Activated CD4-positive, alpha-beta T cell treated with anti-CD3 and anti-CD28 coated beads for 48 hours (primary cell): ENCODE measurements at regions not wholly inside any gene's neighbourhood (a gene's known extent, or its start where the extent isn't known, plus 50 kb on each side); places are given as distances from the start of the nearest gene placed in this dataset.

Experiments used
- DNase-seq: peaks from one replicate; pipeline ENCODE4 v3.0.0-alpha.2; 2020

- DNase-seq: no peak
These were observed 133.9 kb upstream of the UBASH3B start for GRCh38 chr11:122521626-122522025.

DNA sequence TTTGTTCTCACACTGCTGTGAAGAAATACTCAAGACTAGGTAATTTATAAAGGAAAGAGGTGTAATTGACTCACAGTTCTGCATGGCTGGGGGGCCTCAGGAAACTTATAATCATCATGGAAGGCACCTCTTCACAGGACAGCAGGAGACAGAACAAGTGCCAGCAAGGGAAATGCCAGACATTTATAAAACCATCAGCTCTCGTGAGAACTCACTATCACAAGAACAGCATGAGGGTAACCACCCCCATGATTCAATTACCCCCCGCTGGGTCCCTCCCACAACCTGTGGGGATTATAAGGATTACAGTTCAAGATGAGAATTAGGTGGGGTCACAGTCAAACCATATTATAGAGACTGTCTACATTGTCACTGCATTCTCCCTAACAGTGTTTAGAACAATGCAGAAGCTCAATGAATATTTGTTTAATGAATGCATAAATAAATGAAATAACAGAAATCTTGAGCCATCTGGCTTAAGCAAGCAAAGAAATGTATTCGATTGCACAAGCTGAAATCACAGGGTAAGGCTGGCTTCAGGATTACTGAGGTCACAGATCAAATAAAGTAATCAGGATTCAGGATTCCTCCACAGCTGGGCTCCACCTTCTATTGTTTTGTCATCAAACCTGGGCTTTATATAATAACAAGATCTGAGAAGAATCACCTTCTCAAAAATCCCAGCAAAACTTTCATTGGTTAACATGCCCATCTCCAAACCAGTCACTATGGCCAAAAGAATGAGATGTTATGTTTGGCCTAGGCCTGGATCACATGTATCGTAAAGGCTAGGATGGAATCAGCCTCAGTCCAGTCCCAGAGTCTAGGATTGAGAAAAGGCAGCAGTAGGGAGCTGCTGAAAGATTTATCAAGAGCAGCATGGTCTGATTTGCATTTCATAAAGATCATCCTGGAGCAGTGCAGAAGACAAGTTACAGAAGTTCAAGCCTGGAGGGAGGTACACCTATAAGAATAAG lies 137.8 kb upstream of the UBASH3B start:
- DNase-seq: no peak

DNA sequence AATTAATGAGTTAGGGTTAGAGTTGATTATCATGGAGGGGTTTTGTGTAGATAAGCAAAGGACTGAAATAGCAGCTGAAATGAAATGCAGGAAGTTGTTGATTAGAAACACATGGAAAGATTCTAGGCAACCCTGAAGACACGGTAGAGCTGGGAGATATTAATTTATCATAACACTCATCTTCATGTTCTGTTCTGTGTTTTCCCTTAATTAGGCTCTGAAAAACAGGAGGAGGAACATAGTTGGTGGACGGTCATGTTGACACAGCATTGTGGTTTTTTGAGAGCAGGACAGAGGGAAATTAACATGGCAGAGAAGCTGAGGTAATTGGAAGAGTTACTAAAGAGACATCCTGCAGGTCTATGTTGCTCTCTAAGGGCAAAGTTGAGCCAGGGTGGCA lies 138.8 kb upstream of the UBASH3B start:
- no peak for DNase-seq

GRCh38 chr11:122513997-122514396 lies 141.5 kb upstream of the UBASH3B start:
- no peak for DNase-seq

GRCh38 chr11:122513328-122513727 lies 142.2 kb upstream of the UBASH3B start:
- no peak for DNase-seq

DNA sequence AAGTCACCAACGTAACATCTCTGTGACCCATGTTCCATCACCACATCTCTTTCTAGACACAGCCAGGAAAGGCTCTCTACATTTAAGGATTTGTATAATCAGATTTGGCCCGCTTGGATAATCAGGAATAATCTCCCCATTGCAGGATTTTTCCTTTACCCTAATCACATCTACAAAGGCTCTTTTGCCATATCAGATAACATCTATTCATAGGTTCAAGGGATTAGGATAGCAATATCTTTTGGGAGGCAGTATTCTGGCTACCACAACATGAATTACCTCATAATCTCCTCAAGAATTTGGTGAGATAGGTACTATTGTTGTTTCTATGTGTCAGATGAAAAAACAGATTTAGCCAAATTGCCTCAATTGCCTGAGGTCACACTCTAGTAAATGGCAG lies 142.8 kb upstream of the UBASH3B start:
- no peak for DNase-seq

DNA sequence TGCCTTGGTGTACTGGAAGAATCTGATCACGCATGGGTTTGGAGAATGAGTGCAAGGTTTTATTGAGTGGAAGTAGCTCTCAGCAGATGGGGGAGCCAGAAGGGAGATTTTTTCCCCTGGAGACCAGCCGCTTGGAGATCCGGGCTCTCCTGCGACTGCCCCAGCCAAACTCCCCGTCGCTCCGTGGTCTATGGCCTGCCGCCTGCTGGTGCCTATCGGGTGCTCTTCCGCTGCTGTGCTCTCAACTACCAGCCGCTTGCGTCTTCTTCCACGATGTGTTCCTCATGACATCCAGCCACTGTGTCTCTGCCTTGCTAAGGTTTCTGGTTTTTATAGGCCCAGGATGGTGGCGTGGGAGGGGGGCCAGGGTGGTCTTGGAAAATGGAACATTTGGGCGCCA lies 145.6 kb upstream of the UBASH3B start:
- DNase-seq: no peak

DNA sequence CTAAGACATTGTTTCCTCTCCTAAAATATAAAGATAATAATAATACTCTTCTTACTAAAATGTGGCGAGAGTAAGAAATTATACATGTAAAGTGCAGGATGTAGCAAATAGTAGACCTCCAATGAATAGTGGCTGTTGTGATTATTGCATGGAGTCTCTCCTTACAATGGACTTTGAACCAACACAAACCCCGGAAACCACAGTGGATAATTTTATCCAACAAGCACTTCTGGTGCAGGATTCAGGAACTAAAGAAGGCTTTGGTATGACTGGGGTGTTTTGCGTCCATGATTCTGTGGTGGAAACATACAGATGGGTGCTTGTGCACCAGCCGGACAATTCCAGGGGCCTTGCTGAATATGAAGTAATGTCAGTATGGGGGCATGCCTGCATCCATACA lies 146.4 kb upstream of the UBASH3B start:
- no peak for DNase-seq

DNA sequence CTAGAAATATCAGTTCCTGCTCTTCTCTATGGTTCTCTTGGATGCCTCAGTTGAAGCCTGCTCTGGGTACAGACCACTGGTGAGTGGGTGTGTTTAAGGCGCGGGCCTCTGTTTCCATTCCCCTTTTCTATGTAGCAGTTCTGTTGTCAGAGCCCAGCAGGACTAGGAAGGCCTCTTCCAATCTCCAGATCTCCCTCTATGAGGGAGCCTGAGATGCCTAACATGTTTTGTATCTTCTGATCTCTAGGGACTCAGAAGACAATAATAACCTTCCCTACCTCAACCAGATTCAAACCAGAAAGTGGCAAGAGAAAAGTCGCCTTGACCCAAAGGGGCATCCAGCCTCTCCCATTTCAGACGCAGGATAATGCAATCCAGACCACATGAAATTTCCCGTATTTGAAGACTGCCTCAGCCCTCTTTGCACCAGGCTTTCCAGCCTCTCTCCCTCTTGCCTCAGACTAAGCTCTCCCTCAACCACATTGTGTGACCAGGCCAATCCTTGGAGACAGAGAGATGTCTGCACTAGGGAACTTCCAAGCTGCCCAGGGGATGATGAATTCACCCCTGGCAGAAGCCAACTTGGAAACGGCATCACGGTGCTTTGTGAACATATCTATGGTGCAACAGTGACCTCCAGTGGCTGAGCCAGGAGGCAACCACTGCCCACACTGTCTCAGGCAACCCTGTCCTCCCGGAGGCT lies 150.1 kb upstream of the UBASH3B start:
- peak; percentile 71 for DNase-seq

GRCh38 chr11:122494221-122494620 lies 161.3 kb upstream of the UBASH3B start:
- no peak for DNase-seq

DNA sequence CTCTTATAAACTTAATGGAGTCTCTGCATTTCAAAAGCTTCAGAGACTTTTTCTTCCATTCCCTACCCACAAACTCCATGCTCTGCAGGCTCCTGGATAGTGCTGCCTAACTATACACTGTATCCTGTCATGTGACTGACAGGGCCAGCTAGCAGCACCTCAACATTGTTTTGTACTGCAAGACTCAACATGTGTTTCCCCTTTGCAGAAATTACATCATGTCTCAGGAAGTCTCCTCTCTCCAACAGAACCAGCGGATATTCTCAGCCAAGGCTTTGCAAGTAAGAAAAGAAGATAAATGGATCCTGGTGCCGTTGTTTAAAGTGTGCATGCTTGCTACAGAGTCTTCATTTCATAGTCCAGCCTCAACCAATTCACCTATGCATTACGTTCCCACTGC lies 164.0 kb upstream of the UBASH3B start:
- DNase-seq: no peak

GRCh38 chr11:122488892-122489706 lies 166.4 kb upstream of the UBASH3B start:
- no peak for DNase-seq

DNA sequence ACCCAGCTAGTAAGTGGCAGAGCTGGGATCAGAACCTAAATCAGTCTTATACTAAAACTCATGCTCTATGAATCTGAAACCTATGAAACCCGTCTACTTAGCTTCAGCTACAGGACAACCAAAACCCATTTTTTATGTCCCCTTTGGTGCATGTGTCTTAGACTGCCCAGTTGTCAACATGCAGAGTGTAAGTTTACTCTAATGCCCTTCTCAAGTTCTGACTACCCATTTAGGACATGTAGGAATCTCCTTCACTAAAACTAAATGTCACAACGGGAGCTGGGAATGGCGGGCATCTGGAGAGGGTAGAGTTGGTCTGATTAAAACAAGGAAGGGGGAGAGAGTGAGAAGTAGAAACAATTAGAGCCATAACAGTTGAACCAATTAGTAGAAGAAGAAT lies 167.9 kb upstream of the UBASH3B start:
- DNase-seq: no peak

GRCh38 chr11:122486793-122487495 lies 168.6 kb upstream of the UBASH3B start:
- DNase-seq: no peak

DNA sequence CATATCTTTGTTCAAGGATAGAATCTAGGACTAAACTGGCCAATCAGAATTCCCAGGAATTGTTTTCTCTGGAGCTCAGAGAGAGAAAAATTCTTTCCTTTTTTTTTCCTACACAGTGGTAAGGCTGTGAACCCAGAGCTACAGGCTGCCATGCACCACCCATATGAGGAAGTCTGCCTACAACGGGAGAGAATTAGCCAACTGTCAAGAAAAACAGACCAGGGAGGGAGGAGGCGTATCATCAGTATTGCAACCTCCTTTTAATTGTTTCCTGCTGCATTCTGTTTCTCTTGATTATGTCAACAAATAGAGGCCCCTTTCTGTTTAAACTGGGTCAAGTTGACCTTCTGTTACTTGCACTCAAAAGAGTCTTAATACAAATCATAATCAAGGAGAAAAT lies 176.5 kb upstream of the UBASH3B start:
- no peak for DNase-seq

GRCh38 chr11:122468965-122469364 lies 186.6 kb upstream of the UBASH3B start:
- DNase-seq: no peak

- no peak for DNase-seq
These were observed 192.0 kb upstream of the UBASH3B start for GRCh38 chr11:122463530-122463929.

DNA sequence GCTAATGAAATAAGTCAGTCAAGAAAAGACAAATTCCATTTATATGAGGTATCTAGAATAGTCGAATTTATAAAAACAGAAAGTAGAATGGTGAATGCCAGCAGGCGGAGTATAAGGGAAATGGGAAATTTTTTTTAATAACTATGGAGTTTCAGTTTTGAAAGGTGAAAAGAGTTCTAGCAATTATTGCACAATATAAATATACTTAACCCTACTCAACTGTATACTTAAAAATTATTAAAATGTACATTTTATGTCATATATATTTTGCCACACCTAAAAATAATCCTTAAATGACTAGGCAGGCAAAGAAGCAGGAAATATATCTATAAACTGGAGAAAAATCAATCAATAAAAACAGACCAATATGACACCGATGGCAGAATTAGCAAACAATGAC lies 196.5 kb upstream of the UBASH3B start:
- DNase-seq: no peak

DNA sequence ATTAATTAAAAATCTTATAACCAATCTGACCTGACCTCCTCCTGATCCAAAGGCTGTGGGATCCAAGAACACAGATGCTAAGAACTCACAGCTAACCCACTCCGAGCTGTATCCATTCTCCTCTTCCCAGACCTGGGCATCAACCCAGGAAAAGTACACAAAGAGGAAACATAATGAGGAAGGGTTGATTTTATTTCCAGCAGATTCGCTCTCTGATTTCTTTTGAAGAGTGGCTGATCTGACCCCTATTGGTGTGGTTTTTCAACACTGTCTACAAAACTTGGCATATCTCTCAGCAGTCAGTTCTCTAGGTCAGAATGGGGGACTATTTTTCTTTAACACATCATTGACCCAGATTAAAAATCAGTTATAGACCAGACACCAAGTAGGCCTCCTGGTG lies 201.9 kb upstream of the UBASH3B start:
- DNase-seq: no peak

GRCh38 chr11:122451911-122452310 lies 203.6 kb upstream of the UBASH3B start:
- DNase-seq: no peak

- DNase-seq: no peak
These were observed 213.9 kb upstream of the UBASH3B start for GRCh38 chr11:122441666-122442035.

DNA sequence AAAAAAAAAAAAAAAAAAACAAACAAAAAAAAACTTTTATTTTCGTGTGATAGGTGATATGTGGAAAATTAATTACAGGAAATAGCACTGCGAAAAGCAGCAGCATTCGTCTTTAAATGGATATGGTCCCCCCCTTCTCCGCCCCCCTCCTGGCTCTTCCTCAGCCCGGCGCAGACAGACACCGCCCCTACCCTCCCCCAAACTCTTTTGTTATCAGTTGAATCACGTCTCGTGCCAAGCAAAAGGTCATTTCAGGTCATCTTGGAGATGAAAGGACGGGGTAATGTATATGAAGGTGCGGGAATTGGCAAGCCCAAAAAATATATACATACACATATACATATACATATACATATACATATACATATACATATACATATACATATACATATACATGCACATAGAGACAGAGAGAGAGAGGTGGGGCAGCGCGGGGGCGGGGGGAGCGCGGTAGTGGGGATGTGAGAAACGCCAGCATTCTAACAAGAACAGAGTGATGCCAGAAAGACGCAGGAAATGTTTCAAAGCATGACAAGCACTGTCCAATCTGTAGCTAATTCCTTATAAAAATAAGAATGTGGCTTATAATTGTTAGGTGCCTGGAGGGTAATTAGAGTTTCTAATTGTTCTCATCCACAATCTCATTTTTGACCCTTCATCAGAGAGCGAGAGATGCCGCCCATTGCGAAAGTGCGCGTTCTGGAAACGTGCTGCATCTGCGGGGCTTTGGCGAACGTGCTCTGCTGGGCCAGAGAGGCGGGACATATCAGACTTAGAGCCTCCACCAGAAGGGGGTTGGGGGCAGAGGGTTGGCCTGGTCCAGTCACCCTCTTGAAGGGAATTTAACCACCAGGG lies 214.5 kb upstream of the UBASH3B start:
- no peak for DNase-seq
